Peyer's patch (tissue), 4 donors: ENCODE measurements at regions not wholly inside any gene's neighbourhood (a gene's known extent, or its start where the extent isn't known, plus 50 kb on each side); places are given as distances from the start of the nearest gene placed in this dataset.

ENCODE experiments used
- POLR2A ChIP-seq, 2 donors: fragments of 450-650 bp; IDR thresholded peaks; one replicate each; pipeline ENCODE4 v1.5.1; 2017; ENCODE audit warnings: antibody characterized with exemption in 2 of 2, mild to moderate bottlenecking in 2 of 2, moderate library complexity in 2 of 2
- TF ChIP-seq, protein P1 (sequence below), 6 experiments: fragments of 450-650 bp in 4 of 6; fragments of 200-600 bp in 2 of 6; sonication (generic) in 1 of 6; IDR thresholded peaks; one replicate each; pipeline ENCODE4 v1.5.1; 2017 to 2019; ENCODE audit warnings: antibody characterized with exemption in 6 of 6, mild to moderate bottlenecking in 3 of 6, moderate library complexity in 1 of 6

DNA sequence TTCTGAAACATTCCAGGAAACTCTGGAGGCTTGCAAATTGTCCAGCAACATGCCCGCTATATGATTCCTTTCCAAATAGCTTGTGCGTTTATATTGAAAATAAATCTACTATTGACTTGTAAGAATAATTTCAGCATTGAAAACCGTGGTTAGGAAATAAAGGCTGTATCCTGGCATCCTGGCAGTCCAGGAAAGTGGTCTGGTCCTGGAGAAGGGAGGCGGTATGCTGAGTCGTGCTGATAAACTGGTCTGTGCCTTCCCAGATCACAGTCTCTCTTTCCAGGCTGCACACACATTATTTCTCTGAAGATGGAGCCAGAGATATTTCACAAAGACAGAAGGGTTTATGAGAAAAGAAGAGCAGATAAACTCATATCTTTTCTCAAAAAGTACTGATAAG lies 350.1 kb upstream of the COBL start:
- TF ChIP-seq, protein P1, sequence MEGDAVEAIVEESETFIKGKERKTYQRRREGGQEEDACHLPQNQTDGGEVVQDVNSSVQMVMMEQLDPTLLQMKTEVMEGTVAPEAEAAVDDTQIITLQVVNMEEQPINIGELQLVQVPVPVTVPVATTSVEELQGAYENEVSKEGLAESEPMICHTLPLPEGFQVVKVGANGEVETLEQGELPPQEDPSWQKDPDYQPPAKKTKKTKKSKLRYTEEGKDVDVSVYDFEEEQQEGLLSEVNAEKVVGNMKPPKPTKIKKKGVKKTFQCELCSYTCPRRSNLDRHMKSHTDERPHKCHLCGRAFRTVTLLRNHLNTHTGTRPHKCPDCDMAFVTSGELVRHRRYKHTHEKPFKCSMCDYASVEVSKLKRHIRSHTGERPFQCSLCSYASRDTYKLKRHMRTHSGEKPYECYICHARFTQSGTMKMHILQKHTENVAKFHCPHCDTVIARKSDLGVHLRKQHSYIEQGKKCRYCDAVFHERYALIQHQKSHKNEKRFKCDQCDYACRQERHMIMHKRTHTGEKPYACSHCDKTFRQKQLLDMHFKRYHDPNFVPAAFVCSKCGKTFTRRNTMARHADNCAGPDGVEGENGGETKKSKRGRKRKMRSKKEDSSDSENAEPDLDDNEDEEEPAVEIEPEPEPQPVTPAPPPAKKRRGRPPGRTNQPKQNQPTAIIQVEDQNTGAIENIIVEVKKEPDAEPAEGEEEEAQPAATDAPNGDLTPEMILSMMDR (IDR thresholded peaks at IDR 0.05), result no peak
- no peak for TF ChIP-seq POLR2A (IDR thresholded peaks at IDR 0.05)
